ENCODE measurements at regions not wholly inside any gene's neighbourhood (a gene's known extent, or its start where the extent isn't known, plus 50 kb on each side); places are given as distances from the start of the nearest gene placed in this dataset.

DNA sequence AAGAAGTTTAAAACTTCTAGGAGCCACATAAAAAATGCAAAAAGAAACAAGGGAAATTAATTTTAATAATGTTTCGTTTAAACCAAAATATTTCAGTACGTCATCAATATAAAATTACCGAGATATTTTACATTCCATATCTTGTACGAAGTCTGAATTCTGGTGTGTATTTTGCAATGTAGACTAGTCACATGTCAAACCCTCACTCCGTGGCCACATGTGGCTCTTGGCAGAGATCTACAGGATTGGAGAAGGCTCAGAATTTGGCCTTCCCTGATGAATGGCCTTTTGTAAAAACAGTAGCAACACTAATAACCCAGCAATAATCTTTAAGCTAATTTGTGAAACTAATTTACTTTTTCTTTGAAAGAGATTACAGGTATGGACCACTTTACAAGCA lies 217.1 kb downstream of the PRL start:
- Histone ChIP-seq H2BK5ac (ENCODE audit: low read depth, low read length, poor library complexity, severe bottlenecking) (peak overlapping the region; percentile 26), H3K79me1 (ENCODE audit: low read depth in 1 of 2, low read length in 2 of 2) (no peaks in the 10 kb centered on the region), H3K18ac (ENCODE audit: low read depth, low read length) (no peak overlapping the region), H3K36me3 (ENCODE audit: control insufficient read depth, insufficient read depth, low read length) (no peaks in the 10 kb centered on the region), H3K9me3 (ENCODE audit: control insufficient read depth, insufficient read depth, low read length) (no peaks in the 10 kb centered on the region), H4K91ac (ENCODE audit: insufficient read depth, low read depth, low read length) (no peak overlapping the region), H3K4me2 (ENCODE audit: low read depth, low read length) (no peak overlapping the region), H2AK5ac (ENCODE audit: low read depth, low read length) (no peak overlapping the region), H3K27me3 (ENCODE audit: control insufficient read depth, insufficient read depth, low read length) (no peaks in the 10 kb centered on the region), H2AK9ac (replicated peaks; ENCODE audit: low read depth, low read length, poor library complexity) (no peak overlapping the region), H3K27ac (ENCODE audit: insufficient read depth, low read length) (no peak overlapping the region), H3K9me1 (ENCODE audit: insufficient read depth, low read length) (no peaks in the 10 kb centered on the region), H2BK15ac (ENCODE audit: low read depth, low read length) (no peak overlapping the region), H4K20me1 (ENCODE audit: insufficient read depth, low read length) (no peaks in the 10 kb centered on the region), H3K4me1 (ENCODE audit: control insufficient read depth, insufficient read depth, low read length) (peaks cover 5% of the 10 kb centered on the region; the same call in 1 of the 2 replicates), H2BK20ac (ENCODE audit: low read depth, low read length) (peak overlapping the region; percentile 18; the same call in 1 of the 2 replicates), H2AFZ (replicated peaks; ENCODE audit: low read length, poor library complexity) (no peak overlapping the region), H3K14ac (replicated peaks; ENCODE audit: low read depth, low read length) (no peak overlapping the region), H3K23ac (ENCODE audit: low read depth, low read length) (no peak overlapping the region), H3K56ac (ENCODE audit: extremely low read depth, insufficient read depth, low read length) (no peak overlapping the region), H3K4me3 (ENCODE audit: insufficient read depth, low read depth, low read length) (no peak overlapping the region), H4K5ac (ENCODE audit: low read depth, low read length) (no peak overlapping the region), H2BK120ac (ENCODE audit: low read depth, low read length) (no peak overlapping the region; the same call in 1 of the 2 replicates), H3K9ac (ENCODE audit: low read depth, low read length) (no peak overlapping the region), H4K8ac (ENCODE audit: low read depth in 2 of 2, low read length in 2 of 2) (no peak overlapping the region), H3K4ac (ENCODE audit: low read depth, low read length) (no peak overlapping the region)
- no CpG with 5 or more reads among the region's 5 CpGs for WGBS, 2 experiments (ENCODE audit: extremely low coverage in 2 of 2, insufficient read length in 1 of 2)
- intact Hi-C loops (cut with micrococcal nuclease) = loop anchor here (5.0 to 10.0 kb wide), 2 partner anchors 58 to 485 kb away; partner anchors contain the start of gene SOX4
- dilution Hi-C loops (cut with HindIII; ENCODE audit: low sequenced_read_pairs, unreplicated experiment) = no loop called here
- POLR2A ChIA-PET (ENCODE audit: unreplicated experiment) = no interaction called here
- DNase-seq (peak; percentile 78), ATAC-seq (ENCODE audit: low read depth) (peak; percentile 21; the same call in 1 of the 2 replicates)
- in situ Hi-C loops (cut with MboI; ENCODE audit: low sequenced_read_pairs) = no loop called here
- TF ChIP-seq, protein P1, sequence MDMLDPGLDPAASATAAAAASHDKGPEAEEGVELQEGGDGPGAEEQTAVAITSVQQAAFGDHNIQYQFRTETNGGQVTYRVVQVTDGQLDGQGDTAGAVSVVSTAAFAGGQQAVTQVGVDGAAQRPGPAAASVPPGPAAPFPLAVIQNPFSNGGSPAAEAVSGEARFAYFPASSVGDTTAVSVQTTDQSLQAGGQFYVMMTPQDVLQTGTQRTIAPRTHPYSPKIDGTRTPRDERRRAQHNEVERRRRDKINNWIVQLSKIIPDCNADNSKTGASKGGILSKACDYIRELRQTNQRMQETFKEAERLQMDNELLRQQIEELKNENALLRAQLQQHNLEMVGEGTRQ (IDR thresholded peaks at IDR 0.05; ENCODE audit: low read depth, low read length) = peak; percentile 51; the same call in 1 of the 2 replicates
- TF ChIP-seq POLR2A (IDR thresholded peaks at IDR 0.05; ENCODE audit: low read depth, low read length) (no peak), CEBPB (IDR thresholded peaks at IDR 0.05; ENCODE audit: low read depth, low read length) (peak; percentile 63; the same call in 1 of the 2 replicates)
- CTCF ChIA-PET = no interaction called here
- BruUV-seq (replicated peaks) = no TSS peak
